NCI-H510A (cell line): ENCODE measurements at regions not wholly inside any gene's neighbourhood (a gene's known extent, or its start where the extent isn't known, plus 50 kb on each side); places are given as distances from the start of the nearest gene placed in this dataset.

Source experiments
- DNase-seq: peaks from one replicate; lab custom pipeline; 2025; lab: John Stamatoyannopoulos, UW

- DNase-seq = no peak
Measured at GRCh38 chr18:6465281-6465680, 50.6 kb upstream of the L3MBTL4 start.

- no peak for DNase-seq
Measured at GRCh38 chr18:6476190-6476589, 61.5 kb upstream of the L3MBTL4 start.

GRCh38 chr18:6476880-6477279, 62.2 kb upstream of the L3MBTL4 start:
- no peak for DNase-seq

GRCh38 chr18:6478121-6478520, 63.4 kb upstream of the L3MBTL4 start:
- DNase-seq = no peak

- no peak for DNase-seq
Measured at GRCh38 chr18:6479699-6480098, 65.0 kb upstream of the L3MBTL4 start.

- peak; percentile 58 for DNase-seq
Measured at GRCh38 chr18:6482198-6482977, 67.7 kb upstream of the L3MBTL4 start.

- DNase-seq = no peak
Measured at GRCh38 chr18:6484659-6485058, 69.9 kb upstream of the L3MBTL4 start.

- no peak for DNase-seq
Measured at GRCh38 chr18:6486313-6486712, 71.6 kb upstream of the L3MBTL4 start.

- DNase-seq = no peak
Measured at GRCh38 chr18:6486764-6487426, 72.2 kb upstream of the L3MBTL4 start.

- DNase-seq = no peak
Measured at GRCh38 chr18:6487968-6488367, 73.3 kb upstream of the L3MBTL4 start.

GRCh38 chr18:6488956-6489355, 74.2 kb upstream of the L3MBTL4 start:
- no peak for DNase-seq

GRCh38 chr18:6489977-6490376, 75.3 kb upstream of the L3MBTL4 start:
- no peak for DNase-seq

GRCh38 chr18:6493194-6493593, 78.5 kb upstream of the L3MBTL4 start:
- no peak for DNase-seq

- DNase-seq = no peak
Measured at GRCh38 chr18:6495536-6495935, 80.8 kb upstream of the L3MBTL4 start.

GRCh38 chr18:6497543-6497942, 82.8 kb upstream of the L3MBTL4 start:
- DNase-seq = no peak

- DNase-seq = no peak
Measured at GRCh38 chr18:6498289-6498856, 83.7 kb upstream of the L3MBTL4 start.

GRCh38 chr18:6504605-6505497, 90.1 kb upstream of the L3MBTL4 start:
- no peak for DNase-seq

GRCh38 chr18:6505498-6505875, 90.8 kb upstream of the L3MBTL4 start:
- DNase-seq = no peak

- DNase-seq = no peak
Measured at GRCh38 chr18:6509417-6509816, 94.7 kb upstream of the L3MBTL4 start.

GRCh38 chr18:6509832-6510231, 95.1 kb upstream of the L3MBTL4 start:
- DNase-seq = no peak

- DNase-seq = no peak
Measured at GRCh38 chr18:6520901-6521300, 106.2 kb upstream of the L3MBTL4 start.

- no peak for DNase-seq
Measured at GRCh38 chr18:6521803-6522418, 107.2 kb upstream of the L3MBTL4 start.
